Muscle of leg (tissue), 3 donors: ENCODE measurements at regions not wholly inside any gene's neighbourhood (a gene's known extent, or its start where the extent isn't known, plus 50 kb on each side); places are given as distances from the start of the nearest gene placed in this dataset.

ENCODE experiments used
- DNase-seq: peaks from one replicate; pipeline ENCODE4 v3.0.0; 2013
- H3K27ac ChIP-seq: one replicate; pipeline ENCODE4 v1.5.1; 2013; ENCODE audit warnings: mild to moderate bottlenecking, low read length, control low read depth
- H3K27me3 ChIP-seq: one replicate; pipeline ENCODE4 v1.6.1; 2013; ENCODE audit warnings: low read length; ENCODE audit not compliant: control insufficient read depth, insufficient read depth
- H3K36me3 ChIP-seq: one replicate; pipeline ENCODE4 v1.6.1; 2013; ENCODE audit warnings: low read length; ENCODE audit not compliant: control insufficient read depth, insufficient read depth
- H3K4me1 ChIP-seq: one replicate; pipeline ENCODE4 v1.6.1; 2013; ENCODE audit warnings: low read length; ENCODE audit not compliant: control insufficient read depth, insufficient read depth
- H3K4me3 ChIP-seq: one replicate; pipeline ENCODE4 v1.5.1; 2013; ENCODE audit warnings: low read length, control low read depth
- H3K9me3 ChIP-seq: replicated peaks from 2 replicates; pipeline ENCODE4 v1.6.1; 2013; ENCODE audit warnings: low read depth, low read length; ENCODE audit not compliant: control insufficient read depth
- WGBS: methylation state at CpG from one replicate; pipeline ENCODE4 v1.1.5; 2013; ENCODE audit warnings: missing lambda C conversion rate; ENCODE audit not compliant: insufficient coverage; 5-methylcytosine and 5-hydroxymethylcytosine counted together

- H3K36me3 ChIP-seq: no peaks in the 10 kb centered on the region
- H3K27me3 ChIP-seq: no peaks in the 10 kb centered on the region
- H3K27ac ChIP-seq: no peak overlapping the region
- no peak overlapping the region for H3K4me3 ChIP-seq
- peak; percentile 25 for DNase-seq
- WGBS: no CpG with 5 or more reads among the region's 2 CpGs
- H3K4me1 ChIP-seq: no peaks in the 10 kb centered on the region
- H3K9me3 ChIP-seq: no peaks in the 10 kb centered on the region
Measured at GRCh38 chr3:25094932-25095685, 333.0 kb upstream of the RARB start.

- Histone ChIP-seq H3K36me3 (no peaks in the 10 kb centered on the region), H3K4me3 (no peak overlapping the region), H3K27ac (no peak overlapping the region), H3K27me3 (no peaks in the 10 kb centered on the region), H3K4me1 (no peaks in the 10 kb centered on the region), H3K9me3 (no peaks in the 10 kb centered on the region)
- WGBS: 100% methylated on average over 1 of the region's 2 CpGs
- DNase-seq: no peak
Measured at GRCh38 chr3:25096536-25096935, 331.5 kb upstream of the RARB start.

- no peaks in the 10 kb centered on the region for H3K9me3 ChIP-seq
- WGBS: no CpG with 5 or more reads among the region's 3 CpGs
- H3K36me3 ChIP-seq: no peaks in the 10 kb centered on the region
- H3K27me3 ChIP-seq: no peaks in the 10 kb centered on the region
- H3K4me1 ChIP-seq: no peaks in the 10 kb centered on the region
- H3K27ac ChIP-seq: no peak overlapping the region
- H3K4me3 ChIP-seq: no peak overlapping the region
- DNase-seq: no peak
Measured at GRCh38 chr3:25097023-25097422, 331.0 kb upstream of the RARB start.

GRCh38 chr3:25099666-25100065 lies 328.4 kb upstream of the RARB start:
- 35% methylated on average over 3 of the region's 9 CpGs for WGBS
- H3K36me3 ChIP-seq: no peaks in the 10 kb centered on the region
- no peak overlapping the region for H3K4me3 ChIP-seq
- peak; percentile 55 for DNase-seq
- no peak overlapping the region for H3K27ac ChIP-seq
- no peaks in the 10 kb centered on the region for H3K27me3 ChIP-seq
- no peaks in the 10 kb centered on the region for H3K4me1 ChIP-seq
- H3K9me3 ChIP-seq: no peaks in the 10 kb centered on the region

GRCh38 chr3:25103391-25103790 lies 324.7 kb upstream of the RARB start:
- WGBS: no CpG with 5 or more reads among the region's 3 CpGs
- H3K36me3 ChIP-seq: no peaks in the 10 kb centered on the region

GRCh38 chr3:25107918-25108617 lies 320.0 kb upstream of the RARB start:
- no peaks in the 10 kb centered on the region for H3K27me3 ChIP-seq
- H3K4me1 ChIP-seq: no peaks in the 10 kb centered on the region
- H3K27ac ChIP-seq: no peak overlapping the region
- no peaks in the 10 kb centered on the region for H3K9me3 ChIP-seq
- H3K4me3 ChIP-seq: no peak overlapping the region
- H3K36me3 ChIP-seq: no peaks in the 10 kb centered on the region
- DNase-seq: no peak
- WGBS: 92% methylated on average over 3 of the region's 9 CpGs

More at GRCh38 chr3:25103391-25103790, 324.7 kb upstream of the RARB start:
- Histone ChIP-seq H3K4me1 (no peaks in the 10 kb centered on the region), H3K4me3 (no peak overlapping the region), H3K9me3 (no peaks in the 10 kb centered on the region), H3K27ac (no peak overlapping the region), H3K27me3 (no peaks in the 10 kb centered on the region)
- DNase-seq: peak; percentile 11

GRCh38 chr3:25110642-25111041 lies 317.4 kb upstream of the RARB start:
- no peak overlapping the region for H3K4me3 ChIP-seq
- no peaks in the 10 kb centered on the region for H3K27me3 ChIP-seq
- H3K9me3 ChIP-seq: no peaks in the 10 kb centered on the region
- no peak overlapping the region for H3K27ac ChIP-seq
- no peaks in the 10 kb centered on the region for H3K4me1 ChIP-seq
- no peak for DNase-seq
- no peaks in the 10 kb centered on the region for H3K36me3 ChIP-seq
- WGBS: no CpG with 5 or more reads among the region's 2 CpGs

- Histone ChIP-seq H3K4me3 (no peak overlapping the region), H3K9me3 (no peaks in the 10 kb centered on the region), H3K36me3 (no peaks in the 10 kb centered on the region), H3K27me3 (no peaks in the 10 kb centered on the region), H3K27ac (no peak overlapping the region), H3K4me1 (no peaks in the 10 kb centered on the region)
- DNase-seq: no peak
- WGBS: no CpG with 5 or more reads among the region's 1 CpG
Measured at GRCh38 chr3:25113891-25114290, 314.2 kb upstream of the RARB start.

GRCh38 chr3:25114532-25114931 lies 313.5 kb upstream of the RARB start:
- no CpG with 5 or more reads among the region's 2 CpGs for WGBS
- H3K27ac ChIP-seq: no peak overlapping the region
- no peak for DNase-seq

GRCh38 chr3:25117005-25117593 lies 311.0 kb upstream of the RARB start:
- Histone ChIP-seq H3K36me3 (no peaks in the 10 kb centered on the region), H3K27ac (no peak overlapping the region), H3K9me3 (no peaks in the 10 kb centered on the region), H3K4me3 (no peak overlapping the region), H3K4me1 (no peaks in the 10 kb centered on the region), H3K27me3 (no peaks in the 10 kb centered on the region)
- DNase-seq: no peak
- no CpG with 5 or more reads among the region's 4 CpGs for WGBS

More at GRCh38 chr3:25114532-25114931, 313.5 kb upstream of the RARB start:
- Histone ChIP-seq H3K4me3 (no peak overlapping the region), H3K27me3 (no peaks in the 10 kb centered on the region), H3K4me1 (no peaks in the 10 kb centered on the region), H3K36me3 (no peaks in the 10 kb centered on the region), H3K9me3 (no peaks in the 10 kb centered on the region)
